ENCODE measurements at regions not wholly inside any gene's neighbourhood (a gene's known extent, or its start where the extent isn't known, plus 50 kb on each side); places are given as distances from the start of the nearest gene placed in this dataset.

- TF ChIP-seq EZH2 (IDR thresholded peaks at IDR 0.05; ENCODE audit: borderline replicate concordance): no peak
- TF ChIP-seq CTCF (IDR thresholded peaks at IDR 0.05; ENCODE audit: poor library complexity): no peak
- TF ChIP-seq EZH2phosphoT487 (IDR thresholded peaks at IDR 0.05; ENCODE audit: low read depth, severe bottlenecking, unreplicated experiment): no peak
- H3K4me1 ChIP-seq (ENCODE audit: insufficient read depth): no peaks in the 10 kb centered on the region
- H3K79me2 ChIP-seq: no peaks in the 10 kb centered on the region
- no peaks in the 10 kb centered on the region for H3K27me3 ChIP-seq
- 86% methylated on average over 1 of the region's 1 CpG for WGBS (ENCODE audit: low lambda C conversion rate, missing lambda C conversion rate)
- DNase-seq (ENCODE audit: low spot score): no peak
- no peak overlapping the region for H3K4me3 ChIP-seq
- H3K9me2 ChIP-seq (replicated peaks; ENCODE audit: insufficient read depth): no peaks in the 10 kb centered on the region
- H4K20me1 ChIP-seq (ENCODE audit: insufficient read depth, poor library complexity, severe bottlenecking): no peaks in the 10 kb centered on the region
- no peak overlapping the region for H2AFZ ChIP-seq
- no peak overlapping the region for H3K4me2 ChIP-seq
- no peaks in the 10 kb centered on the region for H3K36me3 ChIP-seq (replicated peaks; ENCODE audit: insufficient read depth, low read depth)
- H3K27ac ChIP-seq: no peak overlapping the region
- H3K9me3 ChIP-seq (ENCODE audit: low read depth): no peaks in the 10 kb centered on the region
These were observed 75.4 kb upstream of the ADAMTS19 start for GRCh38 chr5:129384736-129385135.

- no peaks in the 10 kb centered on the region for H3K9me3 ChIP-seq (ENCODE audit: low read depth)
- no peaks in the 10 kb centered on the region for H3K9me2 ChIP-seq (replicated peaks; ENCODE audit: insufficient read depth)
- H3K4me2 ChIP-seq: no peak overlapping the region
- 70% methylated on average over 2 of the region's 2 CpGs for WGBS (ENCODE audit: low lambda C conversion rate, missing lambda C conversion rate)
- no peaks in the 10 kb centered on the region for H4K20me1 ChIP-seq (ENCODE audit: insufficient read depth, poor library complexity, severe bottlenecking)
- no peak overlapping the region for H2AFZ ChIP-seq
- TF ChIP-seq EZH2 (IDR thresholded peaks at IDR 0.05; ENCODE audit: borderline replicate concordance) (no peak), EZH2phosphoT487 (IDR thresholded peaks at IDR 0.05; ENCODE audit: low read depth, severe bottlenecking, unreplicated experiment) (no peak), CTCF (IDR thresholded peaks at IDR 0.05; ENCODE audit: poor library complexity) (no peak)
- DNase-seq (ENCODE audit: low spot score): peak; percentile 23
- H3K36me3 ChIP-seq (replicated peaks; ENCODE audit: insufficient read depth, low read depth): no peaks in the 10 kb centered on the region
- H3K27me3 ChIP-seq: no peaks in the 10 kb centered on the region
- H3K4me1 ChIP-seq (ENCODE audit: insufficient read depth): no peaks in the 10 kb centered on the region
- no peak overlapping the region for H3K4me3 ChIP-seq
- H3K79me2 ChIP-seq: no peaks in the 10 kb centered on the region
- peak overlapping the region; percentile 39 for H3K27ac ChIP-seq
These were observed 72.2 kb upstream of the ADAMTS19 start for GRCh38 chr5:129387944-129388343.

GRCh38 chr5:129392681-129393080, 67.4 kb upstream of the ADAMTS19 start:
- 79% methylated on average over 6 of the region's 6 CpGs for WGBS (ENCODE audit: low lambda C conversion rate, missing lambda C conversion rate)

More at GRCh38 chr5:129392681-129393080, 67.4 kb upstream of the ADAMTS19 start:
- no peaks in the 10 kb centered on the region for H3K27me3 ChIP-seq
- no peak overlapping the region for H3K4me2 ChIP-seq
- no peaks in the 10 kb centered on the region for H3K4me1 ChIP-seq (ENCODE audit: insufficient read depth)
- no peak for DNase-seq (ENCODE audit: low spot score)
- no peaks in the 10 kb centered on the region for H3K9me2 ChIP-seq (replicated peaks; ENCODE audit: insufficient read depth)
- H2AFZ ChIP-seq: no peak overlapping the region
- H3K36me3 ChIP-seq (replicated peaks; ENCODE audit: insufficient read depth, low read depth): no peaks in the 10 kb centered on the region
- H3K4me3 ChIP-seq: no peak overlapping the region
- no peaks in the 10 kb centered on the region for H4K20me1 ChIP-seq (ENCODE audit: insufficient read depth, poor library complexity, severe bottlenecking)
- no peaks in the 10 kb centered on the region for H3K79me2 ChIP-seq
- no peak overlapping the region for H3K27ac ChIP-seq
- TF ChIP-seq EZH2 (IDR thresholded peaks at IDR 0.05; ENCODE audit: borderline replicate concordance) (no peak), CTCF (IDR thresholded peaks at IDR 0.05; ENCODE audit: poor library complexity) (no peak), EZH2phosphoT487 (IDR thresholded peaks at IDR 0.05; ENCODE audit: low read depth, severe bottlenecking, unreplicated experiment) (no peak)
- H3K9me3 ChIP-seq (ENCODE audit: low read depth): no peaks in the 10 kb centered on the region

Data from hepatocyte (in vitro differentiated cells).